ENCODE measurements at regions not wholly inside any gene's neighbourhood (a gene's known extent, or its start where the extent isn't known, plus 50 kb on each side); places are given as distances from the start of the nearest gene placed in this dataset.

- TF ChIP-seq, protein P1, sequence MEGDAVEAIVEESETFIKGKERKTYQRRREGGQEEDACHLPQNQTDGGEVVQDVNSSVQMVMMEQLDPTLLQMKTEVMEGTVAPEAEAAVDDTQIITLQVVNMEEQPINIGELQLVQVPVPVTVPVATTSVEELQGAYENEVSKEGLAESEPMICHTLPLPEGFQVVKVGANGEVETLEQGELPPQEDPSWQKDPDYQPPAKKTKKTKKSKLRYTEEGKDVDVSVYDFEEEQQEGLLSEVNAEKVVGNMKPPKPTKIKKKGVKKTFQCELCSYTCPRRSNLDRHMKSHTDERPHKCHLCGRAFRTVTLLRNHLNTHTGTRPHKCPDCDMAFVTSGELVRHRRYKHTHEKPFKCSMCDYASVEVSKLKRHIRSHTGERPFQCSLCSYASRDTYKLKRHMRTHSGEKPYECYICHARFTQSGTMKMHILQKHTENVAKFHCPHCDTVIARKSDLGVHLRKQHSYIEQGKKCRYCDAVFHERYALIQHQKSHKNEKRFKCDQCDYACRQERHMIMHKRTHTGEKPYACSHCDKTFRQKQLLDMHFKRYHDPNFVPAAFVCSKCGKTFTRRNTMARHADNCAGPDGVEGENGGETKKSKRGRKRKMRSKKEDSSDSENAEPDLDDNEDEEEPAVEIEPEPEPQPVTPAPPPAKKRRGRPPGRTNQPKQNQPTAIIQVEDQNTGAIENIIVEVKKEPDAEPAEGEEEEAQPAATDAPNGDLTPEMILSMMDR (conservative IDR thresholded peaks at IDR 0.05; ENCODE audit: low read depth, low read length) = no peak
- no peak for TF ChIP-seq EZH2 (IDR thresholded peaks at IDR 0.05; ENCODE audit: borderline replicate concordance, low read depth, low read length, poor library complexity, severe bottlenecking)
Observed at GRCh38 chr9:129513282-129513681, 107.6 kb downstream of the C9orf50 start.
